Body of pancreas (tissue), 4 donors: ENCODE measurements at regions not wholly inside any gene's neighbourhood (a gene's known extent, or its start where the extent isn't known, plus 50 kb on each side); places are given as distances from the start of the nearest gene placed in this dataset.

Experiments used
- CTCF ChIP-seq, 7 experiments: fragments of 450-650 bp in 4 of 7; fragments of 200-600 bp in 3 of 7; sonication (generic) in 3 of 7; IDR thresholded peaks; one replicate each; pipeline ENCODE4 v1.5.1; 2016 to 2019; ENCODE audit warnings: antibody characterized with exemption in 7 of 7
- POLR2A ChIP-seq, 3 donors: fragments of 450-650 bp; IDR thresholded peaks; one replicate each; pipeline ENCODE4 v1.6.1; 2016; ENCODE audit warnings: antibody characterized with exemption in 3 of 3, mild to moderate bottlenecking in 2 of 3

- TF ChIP-seq CTCF (IDR thresholded peaks at IDR 0.05), result no peak
- TF ChIP-seq POLR2A (IDR thresholded peaks at IDR 0.05), result no peak
These were observed 59.6 kb upstream of the FOXN2 start for GRCh38 chr2:48254839-48255238.
